Astrocyte of the cerebellum (primary cell): ENCODE measurements at regions not wholly inside any gene's neighbourhood (a gene's known extent, or its start where the extent isn't known, plus 50 kb on each side); places are given as distances from the start of the nearest gene placed in this dataset.
"Not testable (repeated sequence)": the region's sequence is repeated elsewhere in the genome, so short reads cannot be mapped to it uniquely, and the experiment has no call there.

Experiments
- DNase-seq: peaks from one replicate; pipeline ENCODE4 v3.0.0-alpha.2; 2011; ENCODE audit warnings: low read depth
- H3K4me3 ChIP-seq: 2 replicates; pipeline ENCODE4 v1.5.1; 2011; ENCODE audit warnings: mild to moderate bottlenecking, low read depth, low read length, moderate library complexity
- in situ Hi-C: cut with HindIII; loops from 2 replicates; pipeline ENCODE4 v1.10.0; 2017; ENCODE audit warnings: low sequenced_read_pairs
- TF ChIP-seq, protein P1 (sequence below): IDR thresholded peaks from 2 replicates; pipeline ENCODE4 v1.5.1; 2012; ENCODE audit warnings: low read length, low read depth, moderate library complexity, mild to moderate bottlenecking; ENCODE audit errors: missing control alignments

DNA sequence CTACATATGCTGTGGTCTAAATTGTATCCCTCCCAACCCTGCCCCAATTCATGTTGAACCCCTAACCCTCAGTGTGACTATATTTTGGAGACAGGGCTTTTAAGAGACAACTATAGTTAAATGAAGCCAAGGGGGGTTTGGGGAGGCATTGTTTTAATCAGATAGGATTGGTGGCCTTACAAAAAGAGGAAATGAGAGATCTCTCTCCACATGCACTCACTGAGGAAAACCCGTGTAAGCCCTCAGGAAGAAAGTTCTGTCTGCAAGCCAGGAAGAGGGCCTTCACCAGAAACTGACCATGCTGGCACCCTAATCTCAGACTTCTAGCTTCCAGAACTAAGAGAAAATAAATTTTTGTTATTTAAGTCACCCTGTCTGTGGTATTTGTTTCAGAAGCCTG lies 276.7 kb downstream of the KIF20B start:
- no peak for DNase-seq
- in situ Hi-C loops = no loop called here

DNA sequence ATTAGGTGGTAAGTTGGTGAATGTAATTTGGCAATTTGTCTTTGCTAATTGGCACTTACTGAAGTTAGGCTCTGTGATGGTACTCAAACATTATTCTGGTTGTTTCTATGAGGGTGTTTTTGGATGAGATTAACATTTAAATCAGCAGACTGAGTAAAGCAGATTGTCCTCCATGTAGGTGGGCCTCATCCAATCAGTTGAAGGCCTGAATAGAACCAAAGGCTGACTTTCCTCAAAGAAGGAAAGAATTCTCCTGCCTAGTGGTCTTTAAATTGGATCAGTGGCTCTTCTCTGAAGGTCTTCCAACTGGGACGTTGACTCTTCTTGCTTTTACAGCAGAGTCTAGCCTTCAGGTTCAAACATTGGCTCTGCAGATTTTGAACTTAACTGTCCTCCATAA lies 278.3 kb downstream of the KIF20B start:
- in situ Hi-C loops = no loop called here
- no peak for DNase-seq
- H3K4me3 ChIP-seq = no peak overlapping the region
- TF ChIP-seq, protein P1, sequence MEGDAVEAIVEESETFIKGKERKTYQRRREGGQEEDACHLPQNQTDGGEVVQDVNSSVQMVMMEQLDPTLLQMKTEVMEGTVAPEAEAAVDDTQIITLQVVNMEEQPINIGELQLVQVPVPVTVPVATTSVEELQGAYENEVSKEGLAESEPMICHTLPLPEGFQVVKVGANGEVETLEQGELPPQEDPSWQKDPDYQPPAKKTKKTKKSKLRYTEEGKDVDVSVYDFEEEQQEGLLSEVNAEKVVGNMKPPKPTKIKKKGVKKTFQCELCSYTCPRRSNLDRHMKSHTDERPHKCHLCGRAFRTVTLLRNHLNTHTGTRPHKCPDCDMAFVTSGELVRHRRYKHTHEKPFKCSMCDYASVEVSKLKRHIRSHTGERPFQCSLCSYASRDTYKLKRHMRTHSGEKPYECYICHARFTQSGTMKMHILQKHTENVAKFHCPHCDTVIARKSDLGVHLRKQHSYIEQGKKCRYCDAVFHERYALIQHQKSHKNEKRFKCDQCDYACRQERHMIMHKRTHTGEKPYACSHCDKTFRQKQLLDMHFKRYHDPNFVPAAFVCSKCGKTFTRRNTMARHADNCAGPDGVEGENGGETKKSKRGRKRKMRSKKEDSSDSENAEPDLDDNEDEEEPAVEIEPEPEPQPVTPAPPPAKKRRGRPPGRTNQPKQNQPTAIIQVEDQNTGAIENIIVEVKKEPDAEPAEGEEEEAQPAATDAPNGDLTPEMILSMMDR = no peak

More for the DNA sequence above, 276.7 kb downstream of the KIF20B start:
- TF ChIP-seq, protein P1 = no peak
- H3K4me3 ChIP-seq = no peak overlapping the region

DNA sequence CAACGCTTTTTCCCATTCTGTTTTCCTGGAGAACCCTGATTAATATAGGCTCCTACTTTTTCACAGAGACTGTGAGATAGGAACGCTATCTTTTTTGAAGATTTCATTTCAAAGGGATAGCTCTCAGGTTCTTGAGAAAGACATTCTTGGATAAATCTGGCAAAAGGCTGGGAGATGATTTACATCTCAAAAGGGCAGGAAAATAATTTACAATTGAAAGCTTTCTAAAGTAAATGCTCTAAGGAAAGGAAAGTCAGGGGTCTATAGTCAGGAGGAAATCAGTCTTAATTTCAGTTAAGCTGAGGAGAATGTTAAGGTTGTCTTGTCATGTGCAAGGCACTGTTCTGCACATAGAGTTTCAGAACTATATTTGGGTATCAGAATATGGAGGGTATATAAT lies 278.8 kb downstream of the KIF20B start:
- no peak for DNase-seq
- TF ChIP-seq, protein P1 = no peak
- H3K4me3 ChIP-seq = no peak overlapping the region
- in situ Hi-C loops = no loop called here

DNA sequence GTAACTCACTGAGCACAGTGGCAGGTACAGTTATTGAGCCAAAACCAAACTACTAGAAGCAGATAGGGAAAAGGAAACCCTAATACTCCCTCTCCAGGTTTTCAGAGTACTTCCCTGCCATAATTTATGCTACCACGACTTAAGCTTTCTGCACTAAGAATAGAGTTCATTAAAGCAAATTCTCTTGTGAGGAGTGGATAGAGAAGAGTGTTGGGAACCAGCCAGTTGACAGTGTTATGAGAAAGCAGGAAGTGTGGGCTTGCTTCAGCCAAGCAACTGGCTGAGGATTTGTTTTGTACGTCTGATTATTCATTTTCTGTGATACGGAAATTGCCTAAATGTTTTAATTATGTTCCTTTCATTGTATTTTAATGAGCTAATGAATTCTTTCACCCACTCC lies 280.5 kb downstream of the KIF20B start:
- DNase-seq = peak; percentile 33
- no peak overlapping the region for H3K4me3 ChIP-seq
- in situ Hi-C loops = no loop called here
- TF ChIP-seq, protein P1 = no peak

DNA sequence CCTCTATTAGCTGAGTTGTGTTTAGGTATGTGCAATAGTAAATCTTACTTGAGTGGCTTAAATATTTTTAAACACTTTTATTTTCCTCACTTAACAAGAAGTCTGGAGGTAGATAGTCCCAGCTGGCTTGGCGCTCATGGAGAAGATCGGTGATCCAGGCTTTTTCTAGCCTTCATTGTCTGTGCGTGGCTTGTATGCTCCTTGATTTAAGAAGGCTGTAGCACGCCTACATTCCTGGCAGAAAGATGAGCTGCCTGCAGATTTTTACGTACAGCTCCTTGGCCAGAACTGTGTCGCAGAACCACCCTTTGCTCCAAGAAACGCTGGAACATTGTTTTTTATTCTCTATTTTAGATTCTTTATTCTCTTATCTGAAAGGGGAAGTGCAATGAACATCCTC lies 284.1 kb downstream of the KIF20B start:
- in situ Hi-C loops = no loop called here
- TF ChIP-seq, protein P1 = no peak
- no peak for DNase-seq
- no peak overlapping the region for H3K4me3 ChIP-seq

DNA sequence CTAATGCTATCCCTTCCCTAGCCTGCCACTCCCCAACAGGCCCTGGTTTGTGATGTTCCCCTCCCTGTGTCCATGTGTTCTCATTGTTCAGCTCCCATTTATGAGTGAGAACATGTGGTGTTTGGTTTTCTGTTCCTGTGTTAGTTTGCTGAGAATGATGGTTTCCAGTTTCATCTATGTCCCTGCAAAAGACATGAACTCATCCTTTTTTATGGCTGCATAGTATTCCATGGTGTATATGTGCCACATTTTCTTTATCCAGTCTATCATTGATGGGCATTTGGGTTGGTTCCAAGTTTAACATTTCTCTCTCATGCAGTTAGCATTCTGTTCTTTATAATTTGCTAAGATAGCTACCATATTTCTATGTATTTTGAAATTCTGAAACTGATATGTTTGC lies 287.0 kb downstream of the KIF20B start:
- H3K4me3 ChIP-seq, in situ Hi-C loops, DNase-seq: not testable (repeated sequence)

DNA sequence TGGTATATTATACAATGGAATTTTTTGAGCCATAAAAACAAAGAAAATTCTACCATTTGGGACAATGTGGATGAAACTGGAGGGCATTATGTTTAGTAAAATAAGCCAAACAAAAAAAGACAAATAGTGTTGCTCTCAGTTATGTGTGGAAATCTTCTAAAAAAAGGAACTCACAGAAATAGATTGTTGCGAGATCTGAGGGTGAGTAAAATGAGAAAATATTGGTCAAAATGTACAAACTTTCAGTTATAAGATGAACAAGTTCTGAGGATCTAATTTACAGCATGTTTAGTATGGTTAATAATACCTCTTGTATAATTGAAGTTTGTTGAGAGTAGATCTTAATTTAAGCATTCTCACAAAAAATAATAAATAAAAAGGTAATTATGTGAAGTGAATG lies 291.2 kb downstream of the KIF20B start:
- H3K4me3 ChIP-seq = no peak overlapping the region
- no peak for DNase-seq
- in situ Hi-C loops = no loop called here
- TF ChIP-seq, protein P1 = no peak
